RWPE2 (cell line): ENCODE measurements at regions not wholly inside any gene's neighbourhood (a gene's known extent, or its start where the extent isn't known, plus 50 kb on each side); places are given as distances from the start of the nearest gene placed in this dataset.
"Not testable (repeated sequence)": the region's sequence is repeated elsewhere in the genome, so short reads cannot be mapped to it uniquely, and the experiment has no call there.

Experiments used
- ATAC-seq: fragments of 200-7000 bp; cut with Tn5 transposase; 3 replicates; pipeline ENCODE4 v1.9.1; 2021; ENCODE audit warnings: low read depth
- DNase-seq: peaks from one replicate; pipeline ENCODE4 v3.0.0-alpha.2; 2020; ENCODE audit warnings: low spot score
- H3K27ac ChIP-seq: fragments of 450-650 bp; 2 replicates; pipeline ENCODE4 v1.5.1; 2017; ENCODE audit warnings: mild to moderate bottlenecking; ENCODE audit not compliant: poor library complexity, severe bottlenecking
- H3K27me3 ChIP-seq: fragments of 250-450 bp; sonication (Bioruptor Pico); 2 replicates; pipeline ENCODE4 v1.5.1; 2021; ENCODE audit warnings: mild to moderate bottlenecking, moderate library complexity; ENCODE audit not compliant: insufficient read depth, poor library complexity, severe bottlenecking
- H3K36me3 ChIP-seq: fragments of 250-450 bp; sonication (Bioruptor Pico); 2 replicates; pipeline ENCODE4 v1.5.1; 2020; ENCODE audit warnings: low read depth, mild to moderate bottlenecking, moderate library complexity
- H3K4me1 ChIP-seq: fragments of 250-450 bp; sonication (Bioruptor Pico); 2 replicates; pipeline ENCODE4 v1.5.1; 2021; ENCODE audit warnings: mild to moderate bottlenecking, moderate library complexity; ENCODE audit not compliant: insufficient read depth, poor library complexity, severe bottlenecking
- H3K4me3 ChIP-seq: fragments of 250-450 bp; sonication (Bioruptor Pico); 2 replicates; pipeline ENCODE4 v1.5.1; 2021; ENCODE audit warnings: mild to moderate bottlenecking, moderate library complexity; ENCODE audit not compliant: severe bottlenecking
- H3K9me3 ChIP-seq: fragments of 250-450 bp; sonication (Bioruptor Pico); 2 replicates; pipeline ENCODE4 v1.5.1; 2021; ENCODE audit warnings: mild to moderate bottlenecking, moderate library complexity; ENCODE audit not compliant: severe bottlenecking
- TF ChIP-seq, protein P1 (sequence below): fragments of 450-650 bp; IDR thresholded peaks from one replicate; pipeline ENCODE4 v1.5.1; 2017; ENCODE audit warnings: mild to moderate bottlenecking, moderate library complexity; ENCODE audit not compliant: poor library complexity, severe bottlenecking

DNA sequence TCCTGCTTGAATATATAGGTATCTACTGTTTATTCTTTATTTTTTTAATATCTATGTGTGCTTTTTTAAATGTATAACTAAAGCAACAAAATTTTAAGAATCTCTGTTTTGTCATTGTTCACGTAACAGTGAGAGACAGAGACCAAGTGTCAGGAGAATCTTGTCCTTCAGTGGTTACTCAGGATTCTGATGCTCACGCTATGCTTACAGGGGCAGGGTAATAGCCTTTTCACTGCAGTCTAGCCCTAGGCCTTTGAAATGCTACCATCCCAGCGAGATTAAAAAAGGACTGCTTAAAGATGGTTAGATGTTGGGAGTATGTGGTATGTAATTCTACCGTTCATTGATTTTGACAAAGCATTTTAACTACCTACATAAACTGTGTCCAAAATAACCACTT, 71.6 kb upstream of the EGFR start:
- Histone ChIP-seq H3K27ac (peak overlapping the region; percentile 98), H3K27me3 (no peaks in the 10 kb centered on the region), H3K4me3 (no peak overlapping the region), H3K36me3 (no peaks in the 10 kb centered on the region), H3K9me3 (no peaks in the 10 kb centered on the region), H3K4me1 (peaks cover 40% of the 10 kb centered on the region)
- ATAC-seq, result no peak
- no peak for DNase-seq
- TF ChIP-seq, protein P1, sequence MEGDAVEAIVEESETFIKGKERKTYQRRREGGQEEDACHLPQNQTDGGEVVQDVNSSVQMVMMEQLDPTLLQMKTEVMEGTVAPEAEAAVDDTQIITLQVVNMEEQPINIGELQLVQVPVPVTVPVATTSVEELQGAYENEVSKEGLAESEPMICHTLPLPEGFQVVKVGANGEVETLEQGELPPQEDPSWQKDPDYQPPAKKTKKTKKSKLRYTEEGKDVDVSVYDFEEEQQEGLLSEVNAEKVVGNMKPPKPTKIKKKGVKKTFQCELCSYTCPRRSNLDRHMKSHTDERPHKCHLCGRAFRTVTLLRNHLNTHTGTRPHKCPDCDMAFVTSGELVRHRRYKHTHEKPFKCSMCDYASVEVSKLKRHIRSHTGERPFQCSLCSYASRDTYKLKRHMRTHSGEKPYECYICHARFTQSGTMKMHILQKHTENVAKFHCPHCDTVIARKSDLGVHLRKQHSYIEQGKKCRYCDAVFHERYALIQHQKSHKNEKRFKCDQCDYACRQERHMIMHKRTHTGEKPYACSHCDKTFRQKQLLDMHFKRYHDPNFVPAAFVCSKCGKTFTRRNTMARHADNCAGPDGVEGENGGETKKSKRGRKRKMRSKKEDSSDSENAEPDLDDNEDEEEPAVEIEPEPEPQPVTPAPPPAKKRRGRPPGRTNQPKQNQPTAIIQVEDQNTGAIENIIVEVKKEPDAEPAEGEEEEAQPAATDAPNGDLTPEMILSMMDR, result no peak

DNA sequence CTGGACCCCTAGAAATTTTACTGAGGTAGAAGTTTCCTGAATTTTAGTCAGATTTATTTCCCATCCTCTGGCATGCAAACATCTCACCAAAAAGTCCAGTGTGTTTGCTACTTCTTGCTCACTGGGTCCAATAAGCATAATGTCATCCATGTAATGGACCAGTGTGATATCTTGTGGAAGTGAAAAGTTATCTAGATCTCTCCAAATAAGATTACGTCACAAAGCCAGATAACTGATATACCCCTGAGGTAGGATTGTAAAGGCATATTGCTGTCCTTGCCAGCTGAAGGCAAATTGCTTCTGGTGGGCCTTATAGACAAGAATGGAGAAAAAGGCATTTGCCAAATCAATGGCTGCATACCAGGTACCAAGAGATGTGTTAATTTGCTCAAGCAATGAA, 69.3 kb upstream of the EGFR start:
- ATAC-seq, H3K4me3 ChIP-seq, H3K36me3 ChIP-seq, H3K9me3 ChIP-seq, DNase-seq, H3K27ac ChIP-seq, H3K27me3 ChIP-seq: not testable (repeated sequence)
- peaks cover 25% of the 10 kb centered on the region for H3K4me1 ChIP-seq

DNA sequence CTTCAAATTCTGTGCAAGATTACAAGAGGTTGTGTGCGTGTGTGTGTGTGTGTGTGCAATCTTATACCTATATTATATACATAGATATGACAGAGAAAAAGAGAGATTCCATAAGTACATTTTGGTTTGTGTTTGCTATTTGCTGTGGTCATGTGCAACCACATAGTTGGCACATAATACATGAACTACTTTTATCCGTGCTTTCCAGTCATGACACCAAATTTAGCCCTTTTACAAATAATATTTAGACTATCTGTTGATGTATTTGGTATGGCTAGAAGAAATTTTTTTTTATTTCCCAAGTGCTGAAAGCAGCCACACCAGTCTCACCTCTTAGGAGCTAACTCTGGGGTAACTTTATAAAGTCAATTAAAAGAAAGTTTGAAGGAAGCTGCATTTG, 63.5 kb upstream of the EGFR start:
- H3K27me3 ChIP-seq, result no peaks in the 10 kb centered on the region
- DNase-seq, result no peak
- H3K36me3 ChIP-seq, result no peaks in the 10 kb centered on the region
- H3K4me1 ChIP-seq, result no peaks in the 10 kb centered on the region
- TF ChIP-seq, protein P1, result no peak
- no peaks in the 10 kb centered on the region for H3K9me3 ChIP-seq
- no peak for ATAC-seq
- H3K4me3 ChIP-seq, result no peak overlapping the region
- no peak overlapping the region for H3K27ac ChIP-seq

DNA sequence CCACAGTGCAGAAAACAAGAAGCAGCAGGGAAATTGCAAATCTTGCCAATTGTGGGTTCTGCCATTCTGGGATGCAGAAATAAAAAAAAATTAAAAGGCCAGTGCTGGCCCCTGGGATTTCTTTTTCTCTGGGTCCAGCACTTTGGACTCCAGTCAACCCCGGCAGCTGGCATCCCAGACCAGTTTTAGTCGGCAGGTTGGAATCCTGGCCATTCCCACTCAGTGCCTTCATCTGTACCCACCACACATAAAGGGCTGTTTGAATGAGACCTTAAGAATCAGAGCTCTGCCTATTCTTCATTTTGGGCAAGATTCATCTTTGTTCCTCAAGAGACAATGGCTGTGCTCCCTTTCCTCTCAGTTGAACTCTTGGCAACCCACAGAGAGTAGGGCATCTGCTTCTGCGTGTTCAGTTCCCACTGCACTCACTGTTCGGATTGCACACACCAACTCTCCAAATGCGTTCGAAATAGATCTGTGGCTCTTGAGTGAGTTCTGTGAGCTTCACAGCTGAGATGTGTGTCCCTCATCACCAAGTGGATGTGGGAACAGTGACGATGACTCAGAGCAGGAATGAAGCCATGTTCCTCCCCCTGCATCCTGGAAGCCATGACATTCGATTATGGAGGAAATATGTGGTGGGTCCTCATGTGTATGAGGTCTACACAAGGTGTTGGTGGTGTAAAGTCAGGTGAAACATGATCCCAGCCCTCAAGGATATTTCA, 63.0 kb upstream of the EGFR start:
- Histone ChIP-seq H3K9me3 (no peaks in the 10 kb centered on the region), H3K27me3 (no peaks in the 10 kb centered on the region), H3K27ac (no peak overlapping the region), H3K4me3 (no peak overlapping the region), H3K4me1 (peaks cover 5% of the 10 kb centered on the region), H3K36me3 (no peaks in the 10 kb centered on the region)
- DNase-seq, result no peak
- ATAC-seq, result no peak
- TF ChIP-seq, protein P1, result no peak

DNA sequence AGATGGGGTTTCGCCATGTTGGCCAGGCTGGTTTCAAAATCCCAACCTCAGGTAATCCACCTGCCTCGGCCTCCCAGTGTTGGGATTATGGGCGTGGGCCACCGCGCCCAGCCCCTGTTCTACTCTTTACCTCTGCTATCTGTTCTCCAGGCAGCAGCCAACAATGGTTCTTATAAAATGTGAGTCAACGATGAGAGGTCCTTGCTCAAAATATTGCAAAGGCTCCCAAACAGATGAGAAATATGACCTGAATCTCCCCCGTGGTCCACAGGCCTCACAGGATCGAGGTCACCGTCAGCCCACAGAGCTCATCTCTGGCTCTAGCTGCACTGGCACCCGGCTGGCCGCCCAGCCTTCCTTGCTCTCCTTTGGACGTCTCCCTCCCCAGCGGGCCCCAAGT, 62.0 kb upstream of the EGFR start:
- H3K27me3 ChIP-seq, result no peaks in the 10 kb centered on the region
- H3K9me3 ChIP-seq, result no peaks in the 10 kb centered on the region
- ATAC-seq (no peak), DNase-seq (no peak)
- no peak overlapping the region for H3K4me3 ChIP-seq
- peaks cover 15% of the 10 kb centered on the region for H3K4me1 ChIP-seq
- no peak overlapping the region for H3K27ac ChIP-seq
- no peaks in the 10 kb centered on the region for H3K36me3 ChIP-seq
- TF ChIP-seq, protein P1, result no peak
